ENCODE measurements at regions not wholly inside any gene's neighbourhood (a gene's known extent, or its start where the extent isn't known, plus 50 kb on each side); places are given as distances from the start of the nearest gene placed in this dataset.

GRCh38 chr5:2480871-2481270 is 270.6 kb downstream of the IRX2 start:
- Mint-ChIP-seq H3K27ac (no peak overlapping the region), H3K4me1 (ENCODE audit: low read depth) (no peaks in the 10 kb centered on the region), H3K9me3 (peaks cover 34% of the 10 kb centered on the region), H3K27me3 (ENCODE audit: insufficient read depth) (no peaks in the 10 kb centered on the region), H3K4me3 (no peak overlapping the region), H3K36me3 (ENCODE audit: low read depth) (no peaks in the 10 kb centered on the region)
- no peak for DNase-seq (ENCODE audit: low spot score)
- intact Hi-C loops (cut with micrococcal nuclease), result no loop called here

- H3K4me1 Mint-ChIP-seq (ENCODE audit: low read depth), result no peaks in the 10 kb centered on the region
- no peak for DNase-seq (ENCODE audit: low spot score)
- H3K36me3 Mint-ChIP-seq (ENCODE audit: low read depth), result no peaks in the 10 kb centered on the region
- no peak overlapping the region for H3K27ac Mint-ChIP-seq
- H3K27me3 Mint-ChIP-seq (ENCODE audit: insufficient read depth), result no peaks in the 10 kb centered on the region
- no peak overlapping the region for H3K4me3 Mint-ChIP-seq
- intact Hi-C loops (cut with micrococcal nuclease), result no loop called here
- H3K9me3 Mint-ChIP-seq, result peaks cover 18% of the 10 kb centered on the region
Measured at GRCh38 chr5:2475902-2476301, 275.6 kb downstream of the IRX2 start.

GRCh38 chr5:2472670-2473069 is 278.8 kb downstream of the IRX2 start:
- H3K4me1 Mint-ChIP-seq (ENCODE audit: low read depth), result no peaks in the 10 kb centered on the region
- intact Hi-C loops (cut with micrococcal nuclease), result no loop called here
- peaks cover 3% of the 10 kb centered on the region for H3K9me3 Mint-ChIP-seq
- H3K27ac Mint-ChIP-seq, result no peak overlapping the region
- H3K36me3 Mint-ChIP-seq (ENCODE audit: low read depth), result no peaks in the 10 kb centered on the region
- H3K27me3 Mint-ChIP-seq (ENCODE audit: insufficient read depth), result no peaks in the 10 kb centered on the region
- H3K4me3 Mint-ChIP-seq, result no peak overlapping the region
- no peak for DNase-seq (ENCODE audit: low spot score)

GRCh38 chr5:2471152-2471879 is 280.2 kb downstream of the IRX2 start:
- H3K9me3 Mint-ChIP-seq, result no peaks in the 10 kb centered on the region
- no peak overlapping the region for H3K27ac Mint-ChIP-seq
- no peak for DNase-seq (ENCODE audit: low spot score)
- intact Hi-C loops (cut with micrococcal nuclease), result no loop called here
- no peak overlapping the region for H3K4me3 Mint-ChIP-seq
- no peaks in the 10 kb centered on the region for H3K36me3 Mint-ChIP-seq (ENCODE audit: low read depth)
- H3K27me3 Mint-ChIP-seq (ENCODE audit: insufficient read depth), result no peaks in the 10 kb centered on the region
- no peaks in the 10 kb centered on the region for H3K4me1 Mint-ChIP-seq (ENCODE audit: low read depth)

- H3K4me3 Mint-ChIP-seq, result no peak overlapping the region
- no peaks in the 10 kb centered on the region for H3K27me3 Mint-ChIP-seq (ENCODE audit: insufficient read depth)
- no peak for DNase-seq (ENCODE audit: low spot score)
- no peaks in the 10 kb centered on the region for H3K4me1 Mint-ChIP-seq (ENCODE audit: low read depth)
- no peak overlapping the region for H3K27ac Mint-ChIP-seq
- intact Hi-C loops (cut with micrococcal nuclease), result no loop called here
- no peaks in the 10 kb centered on the region for H3K9me3 Mint-ChIP-seq
- no peaks in the 10 kb centered on the region for H3K36me3 Mint-ChIP-seq (ENCODE audit: low read depth)
Measured at GRCh38 chr5:2466966-2467365, 284.5 kb downstream of the IRX2 start.

- H3K27ac Mint-ChIP-seq, result no peak overlapping the region
- no peaks in the 10 kb centered on the region for H3K4me1 Mint-ChIP-seq (ENCODE audit: low read depth)
- no peaks in the 10 kb centered on the region for H3K27me3 Mint-ChIP-seq (ENCODE audit: insufficient read depth)
- H3K36me3 Mint-ChIP-seq (ENCODE audit: low read depth), result no peaks in the 10 kb centered on the region
- H3K9me3 Mint-ChIP-seq, result no peaks in the 10 kb centered on the region
- no peak overlapping the region for H3K4me3 Mint-ChIP-seq
- intact Hi-C loops (cut with micrococcal nuclease), result no loop called here
- no peak for DNase-seq (ENCODE audit: low spot score)
Measured at GRCh38 chr5:2465383-2465782, 286.1 kb downstream of the IRX2 start.

GRCh38 chr5:2464141-2464540 is 287.3 kb downstream of the IRX2 start:
- no peak overlapping the region for H3K4me3 Mint-ChIP-seq
- intact Hi-C loops (cut with micrococcal nuclease), result no loop called here
- no peaks in the 10 kb centered on the region for H3K9me3 Mint-ChIP-seq

GRCh38 chr5:2461701-2462691 is 289.5 kb downstream of the IRX2 start:
- no peaks in the 10 kb centered on the region for H3K27me3 Mint-ChIP-seq (ENCODE audit: insufficient read depth)
- intact Hi-C loops (cut with micrococcal nuclease), result no loop called here
- no peaks in the 10 kb centered on the region for H3K4me1 Mint-ChIP-seq (ENCODE audit: low read depth)
- no peaks in the 10 kb centered on the region for H3K9me3 Mint-ChIP-seq
- H3K27ac Mint-ChIP-seq, result no peak overlapping the region
- no peaks in the 10 kb centered on the region for H3K36me3 Mint-ChIP-seq (ENCODE audit: low read depth)
- DNase-seq (ENCODE audit: low spot score), result no peak
- H3K4me3 Mint-ChIP-seq, result no peak overlapping the region

More at GRCh38 chr5:2464141-2464540, 287.3 kb downstream of the IRX2 start:
- no peaks in the 10 kb centered on the region for H3K36me3 Mint-ChIP-seq (ENCODE audit: low read depth)
- DNase-seq (ENCODE audit: low spot score), result no peak
- H3K27me3 Mint-ChIP-seq (ENCODE audit: insufficient read depth), result no peaks in the 10 kb centered on the region
- H3K4me1 Mint-ChIP-seq (ENCODE audit: low read depth), result no peaks in the 10 kb centered on the region
- H3K27ac Mint-ChIP-seq, result no peak overlapping the region

- Mint-ChIP-seq H3K4me3 (no peak overlapping the region), H3K27me3 (ENCODE audit: insufficient read depth) (no peaks in the 10 kb centered on the region), H3K36me3 (ENCODE audit: low read depth) (no peaks in the 10 kb centered on the region), H3K27ac (no peak overlapping the region), H3K9me3 (no peaks in the 10 kb centered on the region), H3K4me1 (ENCODE audit: low read depth) (no peaks in the 10 kb centered on the region)
- no peak for DNase-seq (ENCODE audit: low spot score)
- intact Hi-C loops (cut with micrococcal nuclease), result no loop called here
Measured at GRCh38 chr5:2460098-2460497, 291.4 kb downstream of the IRX2 start.

GRCh38 chr5:2459251-2459650 is 292.2 kb downstream of the IRX2 start:
- H3K4me1 Mint-ChIP-seq (ENCODE audit: low read depth), result no peaks in the 10 kb centered on the region
- intact Hi-C loops (cut with micrococcal nuclease), result no loop called here

GRCh38 chr5:2455878-2456277 is 295.6 kb downstream of the IRX2 start:
- no peaks in the 10 kb centered on the region for H3K36me3 Mint-ChIP-seq (ENCODE audit: low read depth)
- no peak for DNase-seq (ENCODE audit: low spot score)
- no peaks in the 10 kb centered on the region for H3K27me3 Mint-ChIP-seq (ENCODE audit: insufficient read depth)
- intact Hi-C loops (cut with micrococcal nuclease), result no loop called here
- no peak overlapping the region for H3K27ac Mint-ChIP-seq
- H3K4me1 Mint-ChIP-seq (ENCODE audit: low read depth), result no peaks in the 10 kb centered on the region
- no peak overlapping the region for H3K4me3 Mint-ChIP-seq
- H3K9me3 Mint-ChIP-seq, result no peaks in the 10 kb centered on the region

More at GRCh38 chr5:2459251-2459650, 292.2 kb downstream of the IRX2 start:
- no peak for DNase-seq (ENCODE audit: low spot score)
- Mint-ChIP-seq H3K9me3 (no peaks in the 10 kb centered on the region), H3K27ac (no peak overlapping the region), H3K27me3 (ENCODE audit: insufficient read depth) (no peaks in the 10 kb centered on the region), H3K36me3 (ENCODE audit: low read depth) (no peaks in the 10 kb centered on the region), H3K4me3 (no peak overlapping the region)

GRCh38 chr5:2454876-2455275 is 296.6 kb downstream of the IRX2 start:
- no peak for DNase-seq (ENCODE audit: low spot score)
- H3K4me3 Mint-ChIP-seq, result no peak overlapping the region
- no peak overlapping the region for H3K27ac Mint-ChIP-seq
- no peaks in the 10 kb centered on the region for H3K9me3 Mint-ChIP-seq
- no peaks in the 10 kb centered on the region for H3K36me3 Mint-ChIP-seq (ENCODE audit: low read depth)
- intact Hi-C loops (cut with micrococcal nuclease), result no loop called here
- no peaks in the 10 kb centered on the region for H3K27me3 Mint-ChIP-seq (ENCODE audit: insufficient read depth)
- H3K4me1 Mint-ChIP-seq (ENCODE audit: low read depth), result no peaks in the 10 kb centered on the region

GRCh38 chr5:2453781-2454180 is 297.7 kb downstream of the IRX2 start:
- Mint-ChIP-seq H3K27ac (no peak overlapping the region), H3K4me1 (ENCODE audit: low read depth) (no peaks in the 10 kb centered on the region), H3K27me3 (ENCODE audit: insufficient read depth) (no peaks in the 10 kb centered on the region), H3K36me3 (ENCODE audit: low read depth) (no peaks in the 10 kb centered on the region), H3K4me3 (no peak overlapping the region), H3K9me3 (no peaks in the 10 kb centered on the region)
- no peak for DNase-seq (ENCODE audit: low spot score)
- intact Hi-C loops (cut with micrococcal nuclease), result no loop called here
